ENCODE measurements at regions not wholly inside any gene's neighbourhood (a gene's known extent, or its start where the extent isn't known, plus 50 kb on each side); places are given as distances from the start of the nearest gene placed in this dataset.

DNA sequence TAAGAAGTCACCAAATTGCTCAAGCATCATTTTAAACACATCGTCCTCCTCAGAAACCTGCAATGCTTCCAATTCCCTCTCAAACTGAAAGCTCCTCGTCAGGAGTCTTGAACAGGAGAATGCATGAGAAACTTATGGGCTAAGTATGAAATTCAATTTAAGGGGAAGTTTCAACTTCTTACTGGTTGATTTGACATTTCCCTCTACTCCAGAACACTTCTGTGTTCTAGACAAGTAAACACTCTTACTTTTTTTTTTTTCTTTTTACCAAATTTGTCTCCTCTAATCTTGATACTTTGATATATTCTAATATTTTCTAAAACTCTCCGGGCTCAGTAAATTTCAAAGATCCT lies 181.7 kb downstream of the RSL24D1 start:
- TF ChIP-seq, protein P1, sequence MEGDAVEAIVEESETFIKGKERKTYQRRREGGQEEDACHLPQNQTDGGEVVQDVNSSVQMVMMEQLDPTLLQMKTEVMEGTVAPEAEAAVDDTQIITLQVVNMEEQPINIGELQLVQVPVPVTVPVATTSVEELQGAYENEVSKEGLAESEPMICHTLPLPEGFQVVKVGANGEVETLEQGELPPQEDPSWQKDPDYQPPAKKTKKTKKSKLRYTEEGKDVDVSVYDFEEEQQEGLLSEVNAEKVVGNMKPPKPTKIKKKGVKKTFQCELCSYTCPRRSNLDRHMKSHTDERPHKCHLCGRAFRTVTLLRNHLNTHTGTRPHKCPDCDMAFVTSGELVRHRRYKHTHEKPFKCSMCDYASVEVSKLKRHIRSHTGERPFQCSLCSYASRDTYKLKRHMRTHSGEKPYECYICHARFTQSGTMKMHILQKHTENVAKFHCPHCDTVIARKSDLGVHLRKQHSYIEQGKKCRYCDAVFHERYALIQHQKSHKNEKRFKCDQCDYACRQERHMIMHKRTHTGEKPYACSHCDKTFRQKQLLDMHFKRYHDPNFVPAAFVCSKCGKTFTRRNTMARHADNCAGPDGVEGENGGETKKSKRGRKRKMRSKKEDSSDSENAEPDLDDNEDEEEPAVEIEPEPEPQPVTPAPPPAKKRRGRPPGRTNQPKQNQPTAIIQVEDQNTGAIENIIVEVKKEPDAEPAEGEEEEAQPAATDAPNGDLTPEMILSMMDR (IDR thresholded peaks at IDR 0.05; ENCODE audit: insufficient read depth, low read length): no peak
- TF ChIP-seq, protein P2, sequence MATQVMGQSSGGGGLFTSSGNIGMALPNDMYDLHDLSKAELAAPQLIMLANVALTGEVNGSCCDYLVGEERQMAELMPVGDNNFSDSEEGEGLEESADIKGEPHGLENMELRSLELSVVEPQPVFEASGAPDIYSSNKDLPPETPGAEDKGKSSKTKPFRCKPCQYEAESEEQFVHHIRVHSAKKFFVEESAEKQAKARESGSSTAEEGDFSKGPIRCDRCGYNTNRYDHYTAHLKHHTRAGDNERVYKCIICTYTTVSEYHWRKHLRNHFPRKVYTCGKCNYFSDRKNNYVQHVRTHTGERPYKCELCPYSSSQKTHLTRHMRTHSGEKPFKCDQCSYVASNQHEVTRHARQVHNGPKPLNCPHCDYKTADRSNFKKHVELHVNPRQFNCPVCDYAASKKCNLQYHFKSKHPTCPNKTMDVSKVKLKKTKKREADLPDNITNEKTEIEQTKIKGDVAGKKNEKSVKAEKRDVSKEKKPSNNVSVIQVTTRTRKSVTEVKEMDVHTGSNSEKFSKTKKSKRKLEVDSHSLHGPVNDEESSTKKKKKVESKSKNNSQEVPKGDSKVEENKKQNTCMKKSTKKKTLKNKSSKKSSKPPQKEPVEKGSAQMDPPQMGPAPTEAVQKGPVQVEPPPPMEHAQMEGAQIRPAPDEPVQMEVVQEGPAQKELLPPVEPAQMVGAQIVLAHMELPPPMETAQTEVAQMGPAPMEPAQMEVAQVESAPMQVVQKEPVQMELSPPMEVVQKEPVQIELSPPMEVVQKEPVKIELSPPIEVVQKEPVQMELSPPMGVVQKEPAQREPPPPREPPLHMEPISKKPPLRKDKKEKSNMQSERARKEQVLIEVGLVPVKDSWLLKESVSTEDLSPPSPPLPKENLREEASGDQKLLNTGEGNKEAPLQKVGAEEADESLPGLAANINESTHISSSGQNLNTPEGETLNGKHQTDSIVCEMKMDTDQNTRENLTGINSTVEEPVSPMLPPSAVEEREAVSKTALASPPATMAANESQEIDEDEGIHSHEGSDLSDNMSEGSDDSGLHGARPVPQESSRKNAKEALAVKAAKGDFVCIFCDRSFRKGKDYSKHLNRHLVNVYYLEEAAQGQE (IDR thresholded peaks at IDR 0.05; ENCODE audit: insufficient replicate concordance, low read depth): no peak
- TF ChIP-seq POLR2AphosphoS5 (IDR thresholded peaks at IDR 0.05; ENCODE audit: low read depth) (no peak), SPI1 (IDR thresholded peaks at IDR 0.05; ENCODE audit: borderline replicate concordance, low read depth) (no peak)

All from HL-60 (cell line).